Hypothalamus (tissue), 51 donors: ENCODE measurements at regions not wholly inside any gene's neighbourhood (a gene's known extent, or its start where the extent isn't known, plus 50 kb on each side); places are given as distances from the start of the nearest gene placed in this dataset.

ENCODE experiments used
- DNase-seq, 51 donors: peaks; one replicate each; lab custom pipeline; 2025; lab: John Stamatoyannopoulos, UW

DNA sequence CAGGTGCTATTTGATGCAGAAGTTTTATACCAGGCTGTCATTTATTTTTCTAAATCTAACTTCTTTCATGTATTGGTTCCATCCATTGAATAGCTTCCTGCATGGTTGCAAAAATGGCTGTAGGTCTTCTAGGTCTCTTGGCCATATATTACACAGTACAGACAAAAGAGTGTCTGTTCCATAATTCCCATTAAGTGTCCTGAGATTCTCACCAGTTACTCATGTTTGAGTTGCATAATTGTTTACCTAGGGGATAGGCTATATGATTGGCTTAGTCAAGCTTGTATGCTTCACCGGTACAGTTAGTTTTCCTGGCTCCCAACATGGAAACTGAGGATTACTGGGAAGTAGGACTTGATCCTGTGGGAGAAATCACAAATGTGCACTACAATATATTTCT, 399.4 kb upstream of the NUDT12 start:
- no peak for DNase-seq

DNA sequence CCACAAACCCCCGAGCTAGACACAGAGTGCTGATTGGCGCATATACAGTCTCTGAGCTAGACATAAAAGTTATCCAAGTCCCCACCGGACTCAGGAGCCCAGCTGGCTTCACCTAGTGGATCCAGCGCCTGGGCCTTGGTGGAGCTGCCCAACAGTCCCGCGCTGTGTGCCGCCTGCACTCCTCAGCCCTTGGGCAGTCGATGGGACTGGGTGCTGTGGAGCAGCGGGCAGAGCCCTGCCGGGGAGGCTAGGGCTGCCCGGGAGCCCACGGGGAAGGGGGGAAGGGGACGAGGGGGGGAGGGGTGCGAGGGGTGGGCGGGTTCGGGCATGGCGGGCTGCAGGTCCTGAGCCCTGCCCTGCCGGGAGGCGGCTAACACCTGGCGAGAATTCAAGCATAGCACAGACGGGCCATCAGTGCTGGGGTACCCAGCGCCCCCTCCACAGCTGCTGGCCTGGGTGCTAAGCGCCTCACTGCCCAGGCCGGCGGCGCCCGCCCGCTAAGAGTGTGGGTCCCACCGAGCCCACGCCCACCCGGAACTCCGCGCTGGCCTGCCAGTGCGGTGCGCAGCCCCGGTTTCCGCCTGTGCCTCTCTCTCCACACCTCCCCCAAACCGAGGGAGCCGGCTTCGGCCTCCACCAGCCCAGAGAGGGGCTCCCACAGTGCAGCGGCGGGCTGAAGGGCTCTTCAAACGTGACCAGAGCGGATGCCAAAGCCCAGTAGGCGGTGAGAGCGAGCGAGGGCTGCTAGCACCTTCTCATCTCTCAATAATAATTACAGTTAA, 391.2 kb upstream of the NUDT12 start:
- DNase-seq, result no peak

DNA sequence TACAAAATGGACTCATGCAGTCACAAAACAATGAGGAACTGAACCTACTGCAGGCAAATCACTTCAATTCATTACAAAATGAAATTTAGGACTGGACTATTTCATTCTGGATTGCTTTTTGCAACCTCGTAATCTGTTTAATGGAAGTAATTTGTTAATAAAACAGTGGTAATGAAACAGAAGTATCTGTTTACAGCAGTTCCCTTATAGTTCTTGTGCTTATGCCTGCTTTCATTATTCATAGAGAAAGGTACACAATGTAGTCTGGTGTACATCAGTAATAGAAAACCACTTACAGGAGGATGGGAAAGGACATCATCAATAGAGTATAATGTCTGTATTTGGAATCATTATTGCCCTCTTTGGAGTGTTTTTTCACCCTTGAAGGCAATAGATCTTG, 389.2 kb upstream of the NUDT12 start:
- DNase-seq, result no peak

DNA sequence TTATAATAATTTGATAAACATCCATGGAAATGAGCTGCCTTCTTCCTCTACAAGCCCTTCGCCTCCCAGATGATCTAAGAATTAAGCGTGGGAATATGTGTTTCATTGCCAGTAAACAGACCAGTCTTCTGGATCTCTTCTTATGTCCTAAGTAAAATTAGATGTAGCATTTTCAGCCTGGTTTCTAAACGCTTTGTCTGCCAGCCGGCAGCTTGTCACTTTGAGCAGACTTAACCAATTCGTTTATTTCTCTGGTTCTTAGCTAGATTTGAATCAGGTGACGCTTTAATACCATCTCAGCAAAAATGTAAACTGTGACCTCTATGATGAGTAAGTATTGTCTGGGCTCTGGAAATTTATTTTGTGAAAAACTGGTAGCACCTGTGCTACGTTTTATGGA, 380.6 kb upstream of the NUDT12 start:
- DNase-seq, result no peak

DNA sequence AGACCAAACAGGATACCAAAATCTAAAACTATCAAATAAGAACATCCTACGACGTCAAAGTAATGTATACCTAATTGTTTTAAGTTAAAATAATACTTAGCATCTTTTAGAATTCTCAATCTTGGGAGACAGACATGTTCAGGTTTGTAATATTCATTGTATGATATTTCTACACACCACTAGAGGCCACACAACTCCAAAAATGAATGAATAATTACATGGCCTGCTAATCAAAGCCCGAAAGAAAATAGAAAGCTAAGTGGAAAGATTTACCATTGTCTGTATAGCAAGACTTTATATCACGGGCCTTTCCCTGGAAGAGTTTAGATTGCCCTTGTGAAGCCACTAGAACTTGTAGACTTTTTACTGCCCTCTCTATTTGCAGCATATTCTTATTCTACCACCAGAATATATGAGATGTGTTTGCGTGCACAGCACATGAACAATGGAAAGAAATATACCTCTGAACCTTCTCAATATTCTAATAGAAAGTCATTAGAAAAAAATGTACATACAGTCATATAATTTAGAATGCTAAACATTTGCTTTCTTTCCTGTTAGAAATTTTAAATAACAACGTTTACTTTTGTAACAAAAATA, 380.1 kb upstream of the NUDT12 start:
- peak in 1 of 51 donors; percentile 4 for DNase-seq

DNA sequence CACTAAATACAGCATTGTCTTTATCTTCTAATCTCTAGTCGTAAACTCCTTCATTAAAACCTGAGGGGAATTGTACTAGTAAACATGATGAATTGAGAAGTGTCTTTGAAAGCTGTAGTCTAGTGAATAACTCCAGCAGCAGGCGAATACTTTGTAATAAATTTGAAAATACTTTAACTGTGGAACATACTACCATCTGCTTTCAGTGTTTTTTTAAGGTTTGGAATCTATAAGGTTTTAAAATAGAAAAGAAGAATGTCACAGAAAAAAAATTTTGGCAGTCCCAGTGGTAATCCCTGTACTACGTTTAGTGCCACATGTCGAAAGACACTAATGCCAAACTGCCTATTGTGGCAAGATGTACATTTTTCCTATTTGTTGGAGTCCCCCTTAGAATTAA, 379.0 kb upstream of the NUDT12 start:
- no peak for DNase-seq

DNA sequence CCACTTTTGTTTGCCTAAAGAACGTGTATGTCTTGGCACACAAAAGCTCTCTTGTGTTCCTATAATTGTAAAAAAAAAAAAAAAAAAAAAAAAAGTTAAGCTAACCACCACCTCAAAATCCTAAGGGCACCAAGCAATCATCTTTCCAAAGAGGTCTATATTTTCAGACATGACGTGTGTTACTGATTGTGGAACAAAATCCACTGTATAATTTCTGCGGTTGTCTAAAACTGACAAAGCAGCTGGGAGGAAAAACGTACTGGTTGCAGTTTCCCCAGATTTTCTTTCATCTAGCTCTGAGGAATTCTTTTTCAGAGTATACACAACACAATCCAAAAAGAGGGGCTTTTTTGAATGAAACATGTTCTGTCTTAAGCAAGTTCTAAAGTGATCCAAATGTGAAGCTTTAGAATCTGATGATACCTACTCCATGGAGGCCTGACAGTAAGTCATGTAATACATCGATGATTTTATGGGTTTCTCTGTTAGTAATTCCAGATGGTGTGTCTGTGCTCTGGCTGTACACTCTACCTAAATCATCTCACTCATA, 375.6 kb upstream of the NUDT12 start:
- no peak for DNase-seq

DNA sequence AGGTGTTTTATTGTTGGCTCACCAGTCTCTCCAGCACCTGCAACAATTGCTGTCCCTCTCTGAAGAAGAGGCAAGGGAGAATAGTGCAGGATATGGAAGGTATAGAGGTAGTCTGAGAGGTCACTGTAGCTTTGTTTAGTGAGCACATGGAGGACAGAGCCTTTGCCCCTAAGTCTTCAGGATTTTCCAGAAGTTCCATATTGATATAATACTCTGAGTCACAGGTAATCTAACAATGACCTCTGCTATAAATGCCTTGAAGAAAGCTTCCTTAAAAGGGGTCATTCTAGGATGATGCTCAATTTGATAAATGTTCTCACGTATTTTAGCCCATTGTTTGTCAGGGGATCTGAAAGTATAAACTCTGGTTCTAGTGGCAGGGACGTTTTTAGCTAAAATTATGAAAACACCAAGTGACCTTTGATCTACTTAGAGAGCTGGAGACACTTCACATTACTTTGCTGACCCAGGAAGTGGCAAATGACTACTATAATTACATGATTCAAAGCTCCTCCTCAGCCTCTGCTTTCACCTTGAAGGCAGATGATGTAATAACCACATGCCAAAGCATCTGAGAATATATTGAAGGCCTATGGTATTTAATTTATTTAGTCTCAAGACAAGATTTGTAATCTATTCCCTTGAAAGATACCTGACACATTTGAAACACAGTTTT, 366.9 kb upstream of the NUDT12 start:
- DNase-seq, result no peak

DNA sequence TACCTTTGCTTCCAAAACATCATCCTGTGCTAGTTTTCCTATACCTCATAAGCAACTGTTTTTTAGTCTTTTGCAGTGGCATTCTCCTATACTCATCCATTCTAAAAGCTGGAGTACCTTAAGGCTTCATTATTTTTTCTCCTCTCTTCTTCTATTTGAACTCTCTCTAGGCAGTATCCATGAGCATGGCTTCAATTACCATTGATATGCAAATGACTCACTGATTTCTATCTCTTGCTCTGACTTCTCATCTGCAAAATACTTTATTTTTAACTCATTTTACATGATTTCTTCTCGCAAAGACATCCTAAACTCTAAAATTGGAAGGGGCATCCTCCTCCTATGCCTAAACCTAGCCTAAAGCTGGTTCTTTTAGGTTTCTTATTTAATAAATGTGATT, 365.1 kb upstream of the NUDT12 start:
- no peak for DNase-seq

DNA sequence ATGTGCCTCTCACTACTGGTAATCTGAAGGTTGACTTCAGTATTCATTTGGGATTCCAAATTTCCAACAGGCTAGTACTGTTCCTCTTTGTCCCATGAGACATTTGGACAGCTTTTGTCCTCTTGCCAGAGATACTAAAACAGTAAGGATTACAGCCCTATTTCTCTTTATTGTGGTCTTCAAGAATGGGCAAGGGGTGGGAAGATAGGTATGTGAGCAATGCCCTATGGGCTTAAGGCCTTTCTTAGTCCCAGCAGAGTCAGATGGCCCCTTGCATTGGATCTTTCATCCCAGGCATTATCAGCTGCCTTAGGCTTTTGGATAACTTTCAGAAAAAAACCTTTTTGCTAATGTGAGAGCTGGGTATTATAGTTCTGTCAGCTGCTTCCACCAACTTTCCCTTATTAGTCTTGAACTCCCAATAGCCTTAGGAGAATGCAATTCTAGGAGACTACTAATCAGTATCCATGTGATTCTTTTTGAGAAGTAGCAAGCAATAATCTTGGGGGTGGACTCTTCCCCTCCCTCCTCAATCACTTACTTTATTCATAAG, 361.1 kb upstream of the NUDT12 start:
- no peak for DNase-seq

DNA sequence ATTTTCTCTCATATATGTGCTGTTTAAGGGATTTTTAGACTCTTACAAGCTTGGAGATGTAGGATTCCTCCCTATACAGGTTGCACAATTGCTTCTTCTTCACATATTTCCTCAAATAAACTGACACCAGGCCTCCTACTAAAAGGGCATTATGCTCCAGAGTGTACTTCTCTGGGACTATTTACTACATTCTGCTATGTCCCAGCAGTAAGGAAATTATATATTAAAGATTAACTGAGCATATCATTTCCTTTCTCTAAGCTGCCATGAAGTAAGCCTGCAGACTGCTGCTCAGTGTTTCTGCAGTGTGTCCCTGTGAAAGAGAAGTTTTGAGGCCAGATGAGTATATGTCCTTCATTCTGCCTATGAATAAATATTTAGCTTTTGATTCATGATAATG, 356.9 kb upstream of the NUDT12 start:
- DNase-seq, result no peak

DNA sequence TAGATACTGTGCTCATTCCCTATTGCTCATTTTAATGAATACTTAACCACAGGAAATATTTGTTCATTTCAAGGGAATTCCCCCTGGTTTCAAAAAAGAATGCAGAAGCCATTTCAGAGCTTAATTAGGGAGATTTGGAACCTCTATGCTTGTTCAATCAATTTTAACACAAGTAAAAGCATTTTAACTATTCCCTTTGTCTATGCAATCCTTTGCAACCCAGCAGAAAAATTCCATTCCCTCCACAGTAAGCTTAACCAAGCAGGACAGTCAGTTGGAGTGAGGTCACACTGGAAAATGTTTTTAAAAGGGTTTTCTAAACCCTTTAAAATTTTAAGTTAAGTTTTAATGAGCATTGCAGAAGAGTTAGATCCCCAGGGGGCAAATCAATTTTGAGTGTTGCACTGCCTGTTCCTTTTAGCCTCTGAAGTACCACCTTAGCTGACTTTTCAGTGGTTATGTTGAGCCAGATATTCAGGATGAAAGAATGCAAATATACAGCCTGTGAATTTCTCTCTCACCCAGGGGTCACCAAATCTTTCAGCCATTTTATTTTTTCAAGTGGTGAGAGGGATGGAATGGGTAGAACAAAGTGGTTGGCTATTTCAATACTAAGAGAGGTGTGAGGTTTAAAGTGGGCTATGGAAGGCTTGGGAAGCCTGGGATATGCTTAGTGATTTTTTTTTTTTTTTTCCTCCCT, 356.2 kb upstream of the NUDT12 start:
- no peak for DNase-seq

DNA sequence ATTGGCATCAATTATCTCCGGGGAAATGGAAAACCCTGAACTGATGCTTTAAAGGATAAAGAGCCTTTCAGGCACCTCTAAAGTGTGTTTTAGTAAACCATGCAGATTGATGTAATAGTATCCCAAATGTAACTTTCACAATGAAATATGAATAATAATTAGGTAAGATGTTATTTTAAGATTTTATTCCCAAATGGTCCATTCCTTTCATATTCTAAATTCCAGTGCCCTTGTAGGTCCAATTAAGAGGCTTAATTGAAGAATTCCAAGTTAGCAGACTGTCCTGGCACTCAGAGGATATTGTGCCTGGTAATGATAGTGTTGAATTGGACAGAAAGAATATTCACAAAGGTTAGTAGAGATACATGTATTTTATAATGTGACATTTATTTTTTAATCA, 352.5 kb upstream of the NUDT12 start:
- DNase-seq, result no peak

DNA sequence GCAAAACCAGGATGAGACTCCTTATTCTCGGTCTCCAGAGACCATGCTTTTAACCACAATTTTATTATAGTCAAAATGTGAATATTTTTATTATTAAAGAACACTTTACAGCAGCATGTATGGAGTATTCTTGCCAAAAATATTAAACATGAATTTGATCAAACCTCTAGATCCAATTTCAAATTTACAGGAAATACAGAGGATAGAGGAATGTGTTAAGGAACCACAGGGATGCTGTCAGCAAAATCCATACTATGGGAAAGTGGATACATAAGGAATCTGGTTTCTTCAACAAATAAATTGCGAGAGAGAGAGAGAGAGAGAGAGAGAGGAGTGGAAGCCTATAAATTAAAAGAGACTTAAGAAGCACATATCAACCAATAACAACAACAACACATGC, 348.2 kb upstream of the NUDT12 start:
- DNase-seq, result no peak

DNA sequence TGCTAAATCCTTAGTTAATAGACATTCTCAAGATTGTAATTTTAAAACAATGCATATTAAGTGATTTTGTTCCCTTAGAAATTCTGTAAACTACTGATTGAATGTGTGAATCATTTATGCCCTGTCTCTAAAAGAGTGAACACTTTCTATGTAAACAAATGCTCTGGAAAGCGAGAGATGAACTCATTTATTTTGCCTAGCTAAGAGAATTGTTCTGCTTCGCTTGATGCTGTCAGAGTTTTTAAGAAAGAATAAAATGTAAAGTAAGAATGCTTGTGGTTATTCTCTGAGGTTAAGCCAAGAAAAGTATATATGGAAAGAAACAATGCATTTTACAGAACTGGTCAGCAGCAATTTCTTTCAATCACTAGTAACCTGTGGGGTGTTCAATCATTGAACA, 347.4 kb upstream of the NUDT12 start:
- DNase-seq, result no peak

DNA sequence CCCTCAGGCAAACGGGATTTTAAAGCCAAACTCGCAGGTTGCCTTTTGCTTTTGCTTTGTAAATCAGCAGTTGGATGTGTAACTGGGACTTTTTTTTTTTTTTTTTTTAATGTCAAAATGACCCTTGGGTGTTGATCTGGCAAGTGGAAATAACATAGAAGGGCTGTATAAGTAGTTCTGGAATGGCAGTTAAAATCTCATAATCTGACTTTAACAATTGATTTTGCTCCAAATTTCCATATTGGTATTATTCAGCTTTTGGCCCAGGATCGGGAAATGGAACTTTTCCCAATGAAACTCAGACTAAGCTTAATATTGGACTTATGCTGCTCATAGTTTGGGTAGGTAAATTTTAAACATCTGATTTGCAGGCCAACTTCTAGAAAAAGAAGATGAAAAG, 346.8 kb upstream of the NUDT12 start:
- DNase-seq, result no peak

DNA sequence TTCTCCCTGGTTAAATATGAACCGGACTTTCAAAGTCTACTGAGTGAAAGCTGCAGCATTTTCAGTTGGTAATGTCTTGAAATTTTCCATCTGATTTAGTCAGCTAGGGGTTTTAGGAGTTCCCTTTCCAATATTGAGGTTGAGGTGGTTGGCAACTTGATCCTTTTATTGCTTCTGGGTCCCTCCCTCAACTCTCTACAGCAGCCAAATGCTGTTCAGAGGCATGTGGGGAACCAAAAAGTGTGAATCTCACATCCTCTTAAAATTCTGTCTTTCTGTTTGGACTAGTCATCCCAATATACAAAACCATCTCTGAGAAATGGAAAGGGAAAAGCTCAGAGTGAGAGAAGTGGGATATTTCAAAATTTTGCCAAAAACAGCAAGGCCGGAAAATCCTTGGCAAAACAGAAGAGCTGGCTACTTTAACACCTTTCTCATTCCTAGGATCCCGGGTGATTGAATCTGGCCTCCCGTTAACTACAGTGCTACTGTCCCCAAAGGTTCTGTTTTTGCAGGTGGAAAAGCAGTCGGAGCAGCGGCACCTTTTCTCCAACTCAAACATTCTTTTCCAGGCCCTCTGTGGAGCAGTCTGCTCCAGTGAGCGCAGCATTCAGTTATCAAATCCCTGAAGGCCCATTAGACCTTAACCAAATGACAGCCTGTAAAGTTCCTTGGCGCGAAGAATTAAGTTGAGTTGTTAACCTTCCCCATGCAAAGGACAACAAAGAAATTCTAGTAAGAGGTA, 345.9 kb upstream of the NUDT12 start:
- DNase-seq, result no peak

DNA sequence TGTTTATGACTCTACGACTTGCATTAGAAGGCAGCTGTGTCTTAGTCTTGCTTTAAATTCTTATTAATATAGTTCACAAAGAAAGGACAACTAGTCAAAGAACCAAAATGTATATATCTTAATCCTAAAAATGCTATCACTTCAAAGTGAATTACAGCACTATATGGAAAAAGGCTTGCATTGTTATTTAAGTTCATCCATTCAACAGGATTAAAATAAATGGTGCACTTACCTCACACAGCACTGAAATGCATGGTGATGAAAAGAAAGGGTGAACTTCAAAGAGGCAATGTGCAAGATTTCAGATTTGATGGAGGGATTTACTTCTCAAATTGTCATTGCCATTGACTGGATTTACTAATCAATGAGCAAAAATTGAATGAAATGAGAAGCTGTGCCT, 344.4 kb upstream of the NUDT12 start:
- DNase-seq, result no peak

DNA sequence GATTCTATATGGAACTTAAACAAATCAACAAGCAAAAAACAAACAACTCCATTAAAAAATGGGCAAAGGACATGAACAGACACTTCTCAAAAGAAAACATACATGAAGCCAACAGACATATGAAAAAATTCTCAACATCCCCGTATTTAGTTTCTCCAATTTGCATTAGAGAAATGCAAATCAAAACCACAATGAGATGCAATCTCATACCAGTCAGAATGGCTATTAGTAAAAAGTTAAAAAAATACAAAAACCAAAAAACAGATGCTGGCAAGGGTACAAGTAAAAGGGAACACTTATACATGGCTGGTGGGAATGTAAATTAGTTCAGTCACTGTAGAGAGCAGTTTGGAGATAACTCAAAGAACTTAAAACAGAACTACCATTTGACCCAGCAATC, 342.1 kb upstream of the NUDT12 start:
- no peak for DNase-seq

DNA sequence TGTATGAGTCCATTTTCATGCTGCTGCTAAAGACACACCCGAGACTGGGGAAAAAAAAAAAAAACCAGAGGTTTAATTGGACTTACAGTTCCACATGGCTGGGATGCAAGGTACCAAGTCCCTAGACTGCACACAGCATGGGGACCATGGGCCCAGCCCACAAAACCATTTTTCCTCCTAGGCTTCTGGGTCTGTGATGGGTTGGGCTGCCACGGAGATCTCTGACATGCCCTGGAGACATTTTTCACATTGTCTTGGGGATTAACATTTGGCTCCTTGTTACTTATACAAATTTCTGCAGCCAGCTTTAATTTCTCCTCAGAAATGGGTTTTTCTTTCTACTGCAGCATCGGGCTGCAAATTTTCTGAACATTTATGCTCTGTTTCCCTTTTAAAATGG, 340.3 kb upstream of the NUDT12 start:
- DNase-seq, result no peak
